Eye (tissue), 1 donor: ENCODE measurements at regions not wholly inside any gene's neighbourhood (a gene's known extent, or its start where the extent isn't known, plus 50 kb on each side); places are given as distances from the start of the nearest gene placed in this dataset.

Experiments used
- DNase-seq: peaks from one replicate; pipeline ENCODE4 v3.0.0-alpha.2; 2015

GRCh38 chr4:129561886-129562671 lies 466.1 kb downstream of the C4orf33 start:
- no peak for DNase-seq

GRCh38 chr4:129565214-129565613 lies 469.3 kb downstream of the C4orf33 start:
- DNase-seq = no peak

- DNase-seq = no peak
Measured at GRCh38 chr4:129570326-129570725, 474.4 kb downstream of the C4orf33 start.

GRCh38 chr4:129578336-129578735 lies 482.4 kb downstream of the C4orf33 start:
- DNase-seq = no peak

- no peak for DNase-seq
Measured at GRCh38 chr4:129581305-129581704, 485.4 kb downstream of the C4orf33 start.

- DNase-seq = no peak
Measured at GRCh38 chr4:129583868-129584267, 487.9 kb downstream of the C4orf33 start.

GRCh38 chr4:129598582-129598981 lies 502.6 kb downstream of the C4orf33 start:
- DNase-seq = no peak

- peak; percentile 4 for DNase-seq
Measured at GRCh38 chr4:129600898-129601297, 504.9 kb downstream of the C4orf33 start.

GRCh38 chr4:129602447-129602846 lies 506.5 kb downstream of the C4orf33 start:
- no peak for DNase-seq

GRCh38 chr4:129603241-129603931 lies 507.4 kb downstream of the C4orf33 start:
- no peak for DNase-seq

- peak; percentile 5 for DNase-seq
Measured at GRCh38 chr4:129604632-129605255, 508.8 kb downstream of the C4orf33 start.

GRCh38 chr4:129614611-129615010 lies 518.7 kb downstream of the C4orf33 start:
- peak; percentile 25 for DNase-seq

GRCh38 chr4:129622566-129622965 lies 526.6 kb downstream of the C4orf33 start:
- DNase-seq = no peak

GRCh38 chr4:129623233-129623875 lies 527.4 kb downstream of the C4orf33 start:
- DNase-seq = no peak

- DNase-seq = peak; percentile 30
Measured at GRCh38 chr4:129641179-129641578, 545.2 kb downstream of the C4orf33 start.

GRCh38 chr4:129645461-129645860 lies 549.5 kb downstream of the C4orf33 start:
- no peak for DNase-seq

GRCh38 chr4:129668092-129668491 lies 572.1 kb downstream of the C4orf33 start:
- DNase-seq = no peak

- peak; percentile 16 for DNase-seq
Measured at GRCh38 chr4:129672941-129673340, 577.0 kb downstream of the C4orf33 start.

GRCh38 chr4:129675036-129675435 lies 579.1 kb downstream of the C4orf33 start:
- no peak for DNase-seq

- DNase-seq = no peak
Measured at GRCh38 chr4:129676934-129677333, 581.0 kb downstream of the C4orf33 start.

GRCh38 chr4:129682586-129682985 lies 586.6 kb downstream of the C4orf33 start:
- DNase-seq = no peak

GRCh38 chr4:129707949-129708348 lies 612.0 kb downstream of the C4orf33 start:
- no peak for DNase-seq

- DNase-seq = no peak
Measured at GRCh38 chr4:129708784-129709183, 612.8 kb downstream of the C4orf33 start.
